IPS-11a (cell line): ENCODE measurements at regions not wholly inside any gene's neighbourhood (a gene's known extent, or its start where the extent isn't known, plus 50 kb on each side); places are given as distances from the start of the nearest gene placed in this dataset.

Experiments
- H3K4me3 ChIP-seq: one replicate; pipeline ENCODE4 v1.5.1; 2013; ENCODE audit warnings: low read depth, low read length, control low read depth

- no peak overlapping the region for H3K4me3 ChIP-seq
Observed at GRCh38 chr21:35338281-35338680, 289.2 kb upstream of the RUNX1 start.

- no peak overlapping the region for H3K4me3 ChIP-seq
Observed at GRCh38 chr21:35337573-35337972, 288.5 kb upstream of the RUNX1 start.

- no peak overlapping the region for H3K4me3 ChIP-seq
Observed at GRCh38 chr21:35336534-35336933, 287.4 kb upstream of the RUNX1 start.

- H3K4me3 ChIP-seq: no peak overlapping the region
Observed at GRCh38 chr21:35335951-35336446, 286.9 kb upstream of the RUNX1 start.

GRCh38 chr21:35333831-35334618 is 284.9 kb upstream of the RUNX1 start:
- H3K4me3 ChIP-seq: no peak overlapping the region

GRCh38 chr21:35332841-35333426 is 283.8 kb upstream of the RUNX1 start:
- no peak overlapping the region for H3K4me3 ChIP-seq

GRCh38 chr21:35329940-35330660 is 281.0 kb upstream of the RUNX1 start:
- no peak overlapping the region for H3K4me3 ChIP-seq

- H3K4me3 ChIP-seq: no peak overlapping the region
Observed at GRCh38 chr21:35328856-35329455, 279.9 kb upstream of the RUNX1 start.

GRCh38 chr21:35326677-35327076 is 277.6 kb upstream of the RUNX1 start:
- H3K4me3 ChIP-seq: no peak overlapping the region

GRCh38 chr21:35325953-35326352 is 276.9 kb upstream of the RUNX1 start:
- no peak overlapping the region for H3K4me3 ChIP-seq

- H3K4me3 ChIP-seq: no peak overlapping the region
Observed at GRCh38 chr21:35324372-35325220, 275.5 kb upstream of the RUNX1 start.

GRCh38 chr21:35323947-35324346 is 274.8 kb upstream of the RUNX1 start:
- no peak overlapping the region for H3K4me3 ChIP-seq

GRCh38 chr21:35321322-35322200 is 272.5 kb upstream of the RUNX1 start:
- no peak overlapping the region for H3K4me3 ChIP-seq

- no peak overlapping the region for H3K4me3 ChIP-seq
Observed at GRCh38 chr21:35319684-35320283, 270.7 kb upstream of the RUNX1 start.

- H3K4me3 ChIP-seq: no peak overlapping the region
Observed at GRCh38 chr21:35316933-35317332, 267.8 kb upstream of the RUNX1 start.

GRCh38 chr21:35316456-35316855 is 267.4 kb upstream of the RUNX1 start:
- H3K4me3 ChIP-seq: no peak overlapping the region

- H3K4me3 ChIP-seq: no peak overlapping the region
Observed at GRCh38 chr21:35314857-35315582, 265.9 kb upstream of the RUNX1 start.

- no peak overlapping the region for H3K4me3 ChIP-seq
Observed at GRCh38 chr21:35311985-35312384, 262.9 kb upstream of the RUNX1 start.
